H9 (cell line): ENCODE measurements at regions not wholly inside any gene's neighbourhood (a gene's known extent, or its start where the extent isn't known, plus 50 kb on each side); places are given as distances from the start of the nearest gene placed in this dataset.

Source experiments
- DNase-seq: peaks from one replicate; pipeline ENCODE4 v3.0.0-alpha.2; 2017
- H2AFZ ChIP-seq: one replicate; pipeline ENCODE4 v1.6.1; 2013; ENCODE audit warnings: mild to moderate bottlenecking, low read length, control low read depth, moderate library complexity
- H2AK5ac ChIP-seq: 2 replicates; pipeline ENCODE4 v1.6.1; 2013; ENCODE audit warnings: low read length, control low read depth, mixed read lengths; ENCODE audit not compliant: insufficient read length
- H2BK120ac ChIP-seq: one replicate; pipeline ENCODE4 v1.6.1; 2013; ENCODE audit warnings: low read depth, mild to moderate bottlenecking, low read length, control low read depth, inconsistent platforms; ENCODE audit not compliant: poor library complexity, severe bottlenecking
- H2BK12ac ChIP-seq: 2 replicates; pipeline ENCODE4 v1.6.1; 2013; ENCODE audit warnings: low read length, control low read depth, mixed read lengths, low read depth; ENCODE audit not compliant: insufficient read length
- H2BK15ac ChIP-seq: 2 replicates; pipeline ENCODE4 v1.6.1; 2013; ENCODE audit warnings: low read depth, low read length, control low read depth
- H2BK20ac ChIP-seq: one replicate; pipeline ENCODE4 v1.6.1; 2013; ENCODE audit warnings: low read depth, mild to moderate bottlenecking, low read length, control low read depth, inconsistent platforms; ENCODE audit not compliant: poor library complexity, severe bottlenecking
- H2BK5ac ChIP-seq: 2 replicates; pipeline ENCODE4 v1.6.1; 2013; ENCODE audit warnings: low read length, control low read depth, mixed read lengths; ENCODE audit not compliant: insufficient read length
- H3K14ac ChIP-seq: 2 replicates; pipeline ENCODE4 v1.6.1; 2013; ENCODE audit warnings: low read length, control low read depth; ENCODE audit not compliant: insufficient read depth
- H3K18ac ChIP-seq: 2 replicates; pipeline ENCODE4 v1.6.1; 2013; ENCODE audit warnings: low read depth, mild to moderate bottlenecking, mixed read lengths, low read length, control low read depth; ENCODE audit not compliant: insufficient read length
- H3K23ac ChIP-seq: 2 replicates; pipeline ENCODE4 v1.6.1; 2013; ENCODE audit warnings: low read length, control low read depth, mixed read lengths, low read depth; ENCODE audit not compliant: insufficient read length
- H3K23me2 ChIP-seq: 2 replicates; pipeline ENCODE4 v1.6.1; 2013; ENCODE audit warnings: low read depth, mild to moderate bottlenecking, mixed read lengths, low read length, control low read depth; ENCODE audit not compliant: insufficient read length, poor library complexity, severe bottlenecking
- H3K27ac ChIP-seq: 2 replicates; pipeline ENCODE4 v1.5.1; 2013; ENCODE audit warnings: low read length, control low read depth, mixed read lengths, low read depth; ENCODE audit not compliant: insufficient read length
- H3K27me3 ChIP-seq: 2 replicates; pipeline ENCODE4 v1.6.1; 2013; ENCODE audit warnings: low read length, control low read depth, inconsistent platforms; ENCODE audit not compliant: insufficient read depth
- H3K4ac ChIP-seq: 2 replicates; pipeline ENCODE4 v1.6.1; 2013; ENCODE audit warnings: low read depth, mild to moderate bottlenecking, control low read depth, inconsistent platforms, low read length, moderate library complexity
- H3K4me1 ChIP-seq: 2 replicates; pipeline ENCODE4 v1.6.1; 2013; ENCODE audit warnings: low read length, control low read depth, inconsistent platforms; ENCODE audit not compliant: insufficient read depth
- H3K4me2 ChIP-seq: 2 replicates; pipeline ENCODE4 v1.6.1; 2013; ENCODE audit warnings: low read length, control low read depth, mixed read lengths; ENCODE audit not compliant: insufficient read length, insufficient read depth
- H3K56ac ChIP-seq: 2 replicates; pipeline ENCODE4 v1.6.1; 2013; ENCODE audit warnings: low read depth, mild to moderate bottlenecking, mixed read lengths, low read length, control low read depth; ENCODE audit not compliant: insufficient read length
- H3K79me1 ChIP-seq: 2 replicates; pipeline ENCODE4 v1.6.1; 2013; ENCODE audit warnings: low read depth, mild to moderate bottlenecking, moderate library complexity, low read length, control low read depth, inconsistent platforms; ENCODE audit not compliant: insufficient read depth, poor library complexity, severe bottlenecking
- H3K79me2 ChIP-seq: 2 replicates; pipeline ENCODE4 v1.6.1; 2013; ENCODE audit warnings: low read length, control low read depth, inconsistent platforms; ENCODE audit not compliant: insufficient read depth
- H3K9ac ChIP-seq: 2 replicates; pipeline ENCODE4 v1.6.1; 2013; ENCODE audit warnings: low read length, control low read depth, mixed read lengths; ENCODE audit not compliant: insufficient read length; ENCODE audit errors: extremely low read depth
- H3K9me3 ChIP-seq: one replicate; pipeline ENCODE4 v1.6.1; 2013; ENCODE audit warnings: low read depth, low read length, inconsistent platforms; ENCODE audit not compliant: control insufficient read depth
- H3T11ph ChIP-seq: one replicate; pipeline ENCODE4 v1.6.1; 2013; ENCODE audit warnings: mild to moderate bottlenecking, low read length, control low read depth, inconsistent platforms
- H4K20me1 ChIP-seq: one replicate; pipeline ENCODE4 v1.6.1; 2013; ENCODE audit not compliant: control insufficient read depth, insufficient read length, insufficient read depth
- H4K5ac ChIP-seq: 2 replicates; pipeline ENCODE4 v1.6.1; 2013; ENCODE audit warnings: low read depth, mild to moderate bottlenecking, mixed read lengths, low read length, control low read depth; ENCODE audit not compliant: insufficient read length
- H4K8ac ChIP-seq: replicated peaks from 2 replicates; pipeline ENCODE4 v1.6.1; 2013; ENCODE audit warnings: low read length, control low read depth, mixed read lengths, low read depth; ENCODE audit not compliant: insufficient read length
- H4K91ac ChIP-seq: 2 replicates; pipeline ENCODE4 v1.6.1; 2013; ENCODE audit warnings: low read depth, mild to moderate bottlenecking, moderate library complexity, mixed read lengths, low read length, control low read depth; ENCODE audit not compliant: insufficient read length
- H3K27ac Mint-ChIP-seq, 3 experiments: 2 replicates in 2 of 3; 3 replicates in 1 of 3; pipeline ENCODE4 v1.8.0; 2020 to 2021; ENCODE audit warnings: mixed read lengths in 3 of 3, mild to moderate bottlenecking in 1 of 3, moderate library complexity in 1 of 3
- H3K27me3 Mint-ChIP-seq: 2 replicates; pipeline ENCODE4 v1.8.0; 2021; ENCODE audit warnings: low read depth, mild to moderate bottlenecking, moderate library complexity, mixed read lengths
- H3K36me3 Mint-ChIP-seq, 3 experiments: 2 replicates in 2 of 3; 3 replicates in 1 of 3; pipeline ENCODE4 v1.8.0; 2020 to 2021; ENCODE audit warnings: low read depth in 3 of 3, mixed read lengths in 3 of 3; ENCODE audit not compliant: insufficient read depth in 1 of 3
- H3K4me1 Mint-ChIP-seq, 2 experiments: 2 replicates each; pipeline ENCODE4 v1.8.0; 2020; ENCODE audit warnings: mixed read lengths in 2 of 2
- H3K4me3 Mint-ChIP-seq, 2 experiments: 2 replicates in 1 of 2; 3 replicates in 1 of 2; pipeline ENCODE4 v1.8.0; 2020 to 2021; ENCODE audit warnings: mild to moderate bottlenecking in 2 of 2, mixed read lengths in 2 of 2, moderate library complexity in 1 of 2
- H3K9me3 Mint-ChIP-seq, 2 experiments: 2 replicates in 1 of 2; 3 replicates in 1 of 2; pipeline ENCODE4 v1.8.0; 2020; ENCODE audit warnings: mild to moderate bottlenecking in 2 of 2, mixed read lengths in 2 of 2, moderate library complexity in 1 of 2
- CTCF ChIP-seq: fragments of 200-600 bp; sonication (generic); conservative IDR thresholded peaks from 3 replicates; pipeline ENCODE4 v1.8.0; 2021; ENCODE audit warnings: antibody characterized with exemption, mild to moderate bottlenecking
- WGBS: extraction: QIAGEN DNeasy Blood & Tissue Kit; methylation state at CpG from one replicate; pipeline ENCODE4 v1.1.7; 2013; ENCODE audit warnings: missing lambda C conversion rate, low lambda C conversion rate, mixed read lengths; ENCODE audit not compliant: insufficient read length; ENCODE audit errors: extremely low coverage; 5-methylcytosine and 5-hydroxymethylcytosine counted together

- Histone ChIP-seq H2AK5ac (no peak overlapping the region), H3K9me3 (no peaks in the 10 kb centered on the region), H2BK15ac (no peak overlapping the region), H3K4ac (no peak overlapping the region), H3K4me2 (no peak overlapping the region), H3T11ph (no peak overlapping the region), H3K4me1 (no peaks in the 10 kb centered on the region), H3K23me2 (no peaks in the 10 kb centered on the region), H3K14ac (no peak overlapping the region), H3K56ac (no peak overlapping the region), H3K79me1 (no peaks in the 10 kb centered on the region), H2AFZ (no peak overlapping the region), H3K27me3 (no peaks in the 10 kb centered on the region), H4K20me1 (no peaks in the 10 kb centered on the region), H4K8ac (no peak overlapping the region), H2BK5ac (no peak overlapping the region), H2BK20ac (no peak overlapping the region), H3K79me2 (no peaks in the 10 kb centered on the region), H2BK120ac (no peak overlapping the region), H2BK12ac (no peak overlapping the region), H3K9ac (no peak overlapping the region), H3K23ac (no peak overlapping the region), H4K5ac (no peak overlapping the region), H3K18ac (no peak overlapping the region), H4K91ac (no peak overlapping the region), H3K27ac (no peak overlapping the region)
- no peak overlapping the region for H3K4me3 Mint-ChIP-seq
- DNase-seq: no peak
- peaks cover 0 to 3% of the 10 kb centered on the region in 2 experiments; a peak in 1 of 5 replicates for H3K9me3 Mint-ChIP-seq
- no peak overlapping the region for H3K27ac Mint-ChIP-seq
- H3K4me1 Mint-ChIP-seq: peaks cover 2 to 3% of the 10 kb centered on the region in 2 experiments
- no peak for TF ChIP-seq CTCF
- no CpG with 5 or more reads among the region's 1 CpG for WGBS
- H3K27me3 Mint-ChIP-seq: no peaks in the 10 kb centered on the region
- no peaks in the 10 kb centered on the region for H3K36me3 Mint-ChIP-seq
Measured at GRCh38 chr5:153153086-153153485, 337.4 kb upstream of the GRIA1 start.
